ENCODE measurements at regions not wholly inside any gene's neighbourhood (a gene's known extent, or its start where the extent isn't known, plus 50 kb on each side); places are given as distances from the start of the nearest gene placed in this dataset.

GRCh38 chr15:95394186-95395067 lies 936.1 kb upstream of the NR2F2 start:
- no peak for FAIRE-seq
- DNase-seq (ENCODE audit: low spot score in 2 of 2): no peak

- FAIRE-seq: no peak
- no peak for DNase-seq (ENCODE audit: low spot score in 2 of 2)
These were observed 930.1 kb upstream of the NR2F2 start for GRCh38 chr15:95400428-95400827.

DNA sequence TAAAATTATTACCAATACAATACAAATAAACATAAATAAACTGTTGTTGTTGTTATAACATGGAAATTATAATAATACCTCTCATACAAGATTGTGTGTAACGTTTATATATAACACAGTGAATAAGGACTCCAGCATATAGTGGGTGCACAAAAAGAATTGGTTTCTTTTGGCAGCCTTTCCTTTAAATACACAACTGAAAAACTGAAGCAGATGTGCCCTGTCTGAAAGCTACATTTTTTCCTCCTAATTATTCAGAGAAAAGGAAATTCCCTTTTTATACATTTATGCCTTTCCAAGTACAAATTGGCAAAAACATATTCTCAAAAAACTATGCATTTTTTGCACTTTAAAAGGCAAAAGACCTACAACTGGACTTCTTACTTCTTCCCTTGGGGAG lies 928.9 kb upstream of the NR2F2 start:
- DNase-seq (ENCODE audit: low spot score in 2 of 2) (no peak), FAIRE-seq (no peak)

- FAIRE-seq (no peak), DNase-seq (ENCODE audit: low spot score in 2 of 2) (no peak)
These were observed 925.1 kb upstream of the NR2F2 start for GRCh38 chr15:95405447-95405846.

DNA sequence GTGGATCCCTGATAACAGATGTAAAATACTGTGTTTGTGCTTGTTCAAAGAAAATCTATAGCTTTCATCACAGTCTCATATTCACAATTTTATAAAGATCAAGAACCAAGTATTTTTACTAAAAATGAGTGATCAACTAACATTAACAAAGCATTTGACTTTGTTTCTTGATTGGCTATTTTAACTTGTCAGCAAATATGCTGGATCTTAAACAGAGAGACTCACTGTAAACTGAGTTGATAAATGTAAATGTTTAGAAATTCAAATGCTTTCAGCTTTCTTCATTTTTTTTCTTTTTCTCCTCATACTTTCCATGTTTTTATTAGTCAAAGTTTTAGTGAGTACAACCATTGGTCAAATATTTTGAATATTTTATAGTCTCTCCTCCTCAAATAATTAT lies 923.0 kb upstream of the NR2F2 start:
- DNase-seq (ENCODE audit: low spot score in 2 of 2) (no peak), FAIRE-seq (no peak)

DNA sequence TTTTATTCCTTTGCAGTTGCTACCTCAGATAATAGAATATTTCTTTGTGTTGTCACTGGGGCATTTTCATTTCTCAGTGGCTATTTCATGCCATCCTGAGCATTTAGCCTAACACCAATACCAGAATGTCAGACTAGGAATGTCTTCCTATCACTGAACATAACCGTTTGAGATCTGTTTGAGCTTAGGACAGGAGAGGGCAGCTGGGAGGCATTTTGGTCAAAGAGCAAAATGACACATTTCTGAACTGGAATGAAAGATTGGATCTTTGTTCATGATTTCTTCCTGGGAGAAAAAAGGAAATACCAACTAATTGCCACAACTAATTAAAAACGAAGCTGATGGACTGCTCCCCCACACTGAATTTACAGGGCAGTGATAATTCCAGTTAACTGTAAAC lies 921.3 kb upstream of the NR2F2 start:
- no peak for DNase-seq (ENCODE audit: low spot score in 2 of 2)
- FAIRE-seq: no peak

DNA sequence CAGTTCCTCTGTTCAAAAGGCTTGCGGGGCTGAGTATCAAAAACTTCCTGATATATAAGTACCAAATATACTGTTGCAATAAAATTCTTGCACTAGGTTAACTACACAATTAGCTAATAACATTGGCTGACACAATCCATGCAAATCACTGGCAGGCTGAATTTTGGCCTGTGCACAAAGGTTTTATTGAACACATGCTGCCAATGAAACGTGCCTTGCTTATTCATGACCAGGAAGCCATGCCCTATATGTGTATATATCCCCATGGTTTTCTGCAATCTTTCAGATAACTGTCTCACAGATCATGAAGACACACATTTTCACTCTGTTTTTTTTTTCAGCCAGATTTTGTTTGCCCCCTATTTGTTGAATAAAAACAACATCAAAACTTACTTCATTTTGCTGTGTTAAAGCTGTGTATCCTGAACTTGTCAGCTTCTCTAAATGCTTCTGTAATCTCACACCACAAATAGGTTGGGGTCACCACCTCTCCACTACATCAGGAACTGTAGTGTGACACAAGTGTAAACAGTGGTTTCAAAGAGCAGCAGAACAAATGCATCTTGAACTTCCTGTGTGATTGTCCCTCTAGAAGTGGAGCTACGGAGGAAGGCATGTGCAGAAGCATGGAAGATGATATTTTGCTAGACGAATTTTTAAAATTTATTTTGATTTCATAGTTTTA lies 920.7 kb upstream of the NR2F2 start:
- FAIRE-seq (no peak), DNase-seq (ENCODE audit: low spot score in 2 of 2) (no peak)

GRCh38 chr15:95410757-95411156 lies 919.7 kb upstream of the NR2F2 start:
- FAIRE-seq (no peak), DNase-seq (ENCODE audit: low spot score in 2 of 2) (no peak)

- FAIRE-seq (no peak), DNase-seq (ENCODE audit: low spot score in 2 of 2) (no peak)
These were observed 913.9 kb upstream of the NR2F2 start for GRCh38 chr15:95416576-95416975.

- no peak for DNase-seq (ENCODE audit: low spot score in 2 of 2)
- FAIRE-seq: no peak
These were observed 912.7 kb upstream of the NR2F2 start for GRCh38 chr15:95417761-95418160.

DNA sequence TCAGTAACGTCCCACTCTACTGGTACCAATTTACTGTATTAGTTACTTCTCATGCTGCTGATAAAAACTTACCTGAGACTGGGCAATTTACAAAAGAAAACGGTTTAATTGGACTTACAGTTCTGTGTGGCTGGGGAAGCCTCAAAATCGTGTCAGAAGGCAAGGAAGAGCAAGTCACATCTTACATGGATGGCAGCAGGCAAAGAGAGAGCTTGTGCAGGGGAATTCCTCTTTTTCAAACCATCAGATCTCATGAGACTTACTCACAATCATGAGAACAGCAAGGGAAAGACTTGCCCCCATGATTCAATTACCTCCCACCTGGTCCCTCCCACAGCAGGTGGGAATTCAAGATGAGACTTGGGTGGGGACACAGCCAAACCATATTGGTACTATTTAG lies 908.2 kb upstream of the NR2F2 start:
- FAIRE-seq: no peak
- DNase-seq (ENCODE audit: low spot score in 2 of 2): no peak

GRCh38 chr15:95425859-95426258 lies 904.6 kb upstream of the NR2F2 start:
- FAIRE-seq (peak; percentile 44), DNase-seq (ENCODE audit: low spot score in 2 of 2) (no peak)

DNA sequence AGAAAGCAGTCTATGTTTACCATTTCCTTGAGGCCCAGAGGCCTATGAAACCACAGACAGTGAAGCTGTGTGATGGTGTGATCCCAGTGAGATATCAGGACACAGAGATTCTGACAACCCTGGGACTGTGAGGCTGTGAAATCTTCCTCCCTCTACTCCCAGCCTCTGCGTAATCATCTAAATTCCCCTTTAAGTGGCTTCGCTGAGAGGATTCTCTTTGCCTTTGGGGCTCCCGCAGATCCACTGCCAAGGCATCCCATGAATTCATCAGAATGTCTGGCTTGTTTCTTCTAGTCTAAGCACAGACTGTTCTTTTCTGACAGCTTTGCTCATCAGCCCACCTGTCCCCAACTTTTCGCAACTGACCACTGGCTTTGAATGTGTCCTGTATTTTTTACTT lies 901.2 kb upstream of the NR2F2 start:
- FAIRE-seq (no peak), DNase-seq (ENCODE audit: low spot score in 2 of 2) (no peak)

- FAIRE-seq (no peak), DNase-seq (ENCODE audit: low spot score in 2 of 2) (no peak)
These were observed 899.0 kb upstream of the NR2F2 start for GRCh38 chr15:95431518-95431917.

DNA sequence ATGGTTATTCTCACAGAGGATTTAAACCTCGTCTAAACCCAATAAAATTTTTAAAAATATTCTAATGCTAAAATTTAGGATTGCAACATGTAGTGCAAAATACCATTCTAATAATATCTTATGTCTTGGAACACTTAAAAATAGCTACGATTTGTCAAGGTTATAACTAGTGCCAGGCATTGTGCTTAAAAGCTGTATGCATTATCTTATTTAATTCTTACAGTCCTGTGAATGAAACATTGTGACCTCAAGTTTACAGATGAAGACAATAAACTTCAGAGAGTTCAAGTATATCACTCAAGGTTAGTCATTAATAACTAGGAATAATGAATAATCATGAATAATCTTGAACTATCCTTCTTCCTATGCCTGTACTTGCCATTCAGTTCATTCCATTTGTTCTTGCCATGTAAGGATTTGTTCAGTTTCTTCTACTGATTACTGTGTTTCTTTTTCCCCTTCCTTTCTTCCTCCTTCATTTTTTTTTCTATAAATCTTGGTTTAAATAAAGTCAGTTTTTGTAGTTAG lies 897.6 kb upstream of the NR2F2 start:
- DNase-seq (ENCODE audit: low spot score in 2 of 2): no peak
- no peak for FAIRE-seq

GRCh38 chr15:95439922-95440376 lies 890.6 kb upstream of the NR2F2 start:
- FAIRE-seq (no peak), DNase-seq (ENCODE audit: low spot score in 2 of 2) (no peak)

- no peak for DNase-seq (ENCODE audit: low spot score in 2 of 2)
- FAIRE-seq: no peak
These were observed 889.8 kb upstream of the NR2F2 start for GRCh38 chr15:95440712-95441111.

GRCh38 chr15:95442107-95442719 lies 888.3 kb upstream of the NR2F2 start:
- FAIRE-seq: no peak
- DNase-seq (ENCODE audit: low spot score in 2 of 2): no peak

GRCh38 chr15:95444860-95445259 lies 885.6 kb upstream of the NR2F2 start:
- no peak for FAIRE-seq
- no peak for DNase-seq (ENCODE audit: low spot score in 2 of 2)

GRCh38 chr15:95446854-95447253 lies 883.6 kb upstream of the NR2F2 start:
- no peak for FAIRE-seq
- DNase-seq (ENCODE audit: low spot score in 2 of 2): no peak

- DNase-seq (ENCODE audit: low spot score in 2 of 2) (no peak), FAIRE-seq (no peak)
These were observed 883.0 kb upstream of the NR2F2 start for GRCh38 chr15:95447486-95447885.
